KMS-11 (cell line): ENCODE measurements at regions not wholly inside any gene's neighbourhood (a gene's known extent, or its start where the extent isn't known, plus 50 kb on each side); places are given as distances from the start of the nearest gene placed in this dataset.
A peak's percentile ranks its signal among the peaks of the same experiment; 100 is the strongest.

ENCODE experiments used
- H2AFZ ChIP-seq: fragments of 200-600 bp; sonication (generic); 2 replicates; pipeline ENCODE4 v1.6.1; 2016; ENCODE audit warnings: antibody characterized with exemption, mixed run types, low read depth
- H3K27ac ChIP-seq: fragments of 200-600 bp; sonication (generic); 2 replicates; pipeline ENCODE4 v1.6.1; 2016; ENCODE audit warnings: mild to moderate bottlenecking, mixed run types
- H3K27me3 ChIP-seq: fragments of 200-600 bp; sonication (generic); 2 replicates; pipeline ENCODE4 v1.6.1; 2017; ENCODE audit warnings: mild to moderate bottlenecking, low read depth, mixed run types, moderate library complexity; ENCODE audit not compliant: insufficient read depth
- H3K36me3 ChIP-seq: fragments of 200-600 bp; sonication (generic); 2 replicates; pipeline ENCODE4 v1.6.1; 2017; ENCODE audit warnings: mild to moderate bottlenecking, mixed run types; ENCODE audit not compliant: insufficient read depth
- H3K4me1 ChIP-seq: fragments of 200-600 bp; sonication (generic); 2 replicates; pipeline ENCODE4 v1.6.1; 2016; ENCODE audit warnings: mild to moderate bottlenecking, low read depth, mixed run types; ENCODE audit not compliant: poor library complexity, severe bottlenecking
- H3K4me2 ChIP-seq: fragments of 200-600 bp; sonication (generic); 2 replicates; pipeline ENCODE4 v1.7.0; 2016; ENCODE audit warnings: mild to moderate bottlenecking, mixed run types
- H3K4me3 ChIP-seq: fragments of 200-600 bp; sonication (generic); IDR thresholded peaks from 2 replicates; pipeline ENCODE4 v1.6.1; 2017; ENCODE audit warnings: low read depth, low read length, mixed read lengths; ENCODE audit not compliant: insufficient read depth
- H3K79me2 ChIP-seq: fragments of 200-600 bp; sonication (generic); 2 replicates; pipeline ENCODE4 v1.6.1; 2016; ENCODE audit warnings: low read depth, mixed run types; ENCODE audit not compliant: insufficient read depth
- H3K9ac ChIP-seq: fragments of 200-600 bp; sonication (generic); 2 replicates; pipeline ENCODE4 v1.6.1; 2016; ENCODE audit warnings: mild to moderate bottlenecking, mixed run types
- H4K20me1 ChIP-seq: fragments of 200-600 bp; sonication (generic); 2 replicates; pipeline ENCODE4 v1.6.1; 2016; ENCODE audit warnings: mild to moderate bottlenecking, mixed run types; ENCODE audit not compliant: insufficient read depth
- TF ChIP-seq, protein P1 (sequence below): fragments of 200-600 bp; sonication (generic); conservative IDR thresholded peaks from 2 replicates; pipeline ENCODE4 v1.6.1; 2017; ENCODE audit warnings: low read depth, mild to moderate bottlenecking, antibody characterized with exemption, low read length, moderate library complexity, mixed read lengths

DNA sequence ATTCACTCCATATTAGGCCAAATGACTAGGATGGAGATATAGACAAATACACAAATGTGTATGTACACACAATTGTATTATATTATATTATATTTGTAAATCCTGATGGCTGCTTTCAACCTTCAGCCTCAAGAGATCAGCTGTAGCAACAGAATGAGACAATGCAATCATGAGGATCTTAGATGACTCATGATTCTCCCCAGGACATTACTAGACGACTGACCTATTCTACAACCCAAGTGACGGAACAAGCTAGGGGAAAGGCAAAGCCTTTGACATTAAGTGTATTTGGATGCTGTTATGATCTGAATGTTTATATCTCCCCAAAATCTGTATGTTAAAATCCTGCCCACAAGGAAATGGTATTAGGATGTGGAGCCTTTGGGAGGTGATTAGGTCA, 66.5 kb downstream of the COX7C start:
- no peak overlapping the region for H3K9ac ChIP-seq
- H3K4me2 ChIP-seq, result no peak overlapping the region
- H2AFZ ChIP-seq, result no peak overlapping the region
- no peaks in the 10 kb centered on the region for H3K27me3 ChIP-seq
- no peak overlapping the region for H3K27ac ChIP-seq
- TF ChIP-seq, protein P1, sequence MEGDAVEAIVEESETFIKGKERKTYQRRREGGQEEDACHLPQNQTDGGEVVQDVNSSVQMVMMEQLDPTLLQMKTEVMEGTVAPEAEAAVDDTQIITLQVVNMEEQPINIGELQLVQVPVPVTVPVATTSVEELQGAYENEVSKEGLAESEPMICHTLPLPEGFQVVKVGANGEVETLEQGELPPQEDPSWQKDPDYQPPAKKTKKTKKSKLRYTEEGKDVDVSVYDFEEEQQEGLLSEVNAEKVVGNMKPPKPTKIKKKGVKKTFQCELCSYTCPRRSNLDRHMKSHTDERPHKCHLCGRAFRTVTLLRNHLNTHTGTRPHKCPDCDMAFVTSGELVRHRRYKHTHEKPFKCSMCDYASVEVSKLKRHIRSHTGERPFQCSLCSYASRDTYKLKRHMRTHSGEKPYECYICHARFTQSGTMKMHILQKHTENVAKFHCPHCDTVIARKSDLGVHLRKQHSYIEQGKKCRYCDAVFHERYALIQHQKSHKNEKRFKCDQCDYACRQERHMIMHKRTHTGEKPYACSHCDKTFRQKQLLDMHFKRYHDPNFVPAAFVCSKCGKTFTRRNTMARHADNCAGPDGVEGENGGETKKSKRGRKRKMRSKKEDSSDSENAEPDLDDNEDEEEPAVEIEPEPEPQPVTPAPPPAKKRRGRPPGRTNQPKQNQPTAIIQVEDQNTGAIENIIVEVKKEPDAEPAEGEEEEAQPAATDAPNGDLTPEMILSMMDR, result no peak
- no peaks in the 10 kb centered on the region for H3K79me2 ChIP-seq
- H3K36me3 ChIP-seq, result no peaks in the 10 kb centered on the region
- H3K4me1 ChIP-seq, result peaks cover 5% of the 10 kb centered on the region
- H4K20me1 ChIP-seq, result no peaks in the 10 kb centered on the region
- H3K4me3 ChIP-seq, result no peak overlapping the region

DNA sequence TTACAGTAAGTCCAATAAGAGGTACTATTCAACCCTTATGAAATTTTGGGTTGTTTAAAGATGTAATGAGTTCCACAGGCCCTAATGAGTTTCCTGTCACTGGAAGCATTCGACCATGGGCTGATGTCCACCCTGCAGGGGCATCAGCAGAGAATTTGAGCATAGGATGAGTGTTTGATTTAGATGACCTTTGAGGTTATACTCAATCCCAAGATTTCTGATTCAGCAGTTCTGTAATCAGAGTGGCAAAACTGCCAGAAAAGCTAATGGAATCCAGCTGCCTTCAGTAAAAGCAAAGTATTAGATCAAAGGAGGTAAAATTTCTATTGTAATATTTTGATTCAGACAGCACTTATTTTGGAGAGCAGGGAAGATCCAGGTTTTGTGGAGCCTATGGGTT, 68.3 kb downstream of the COX7C start:
- H3K27ac ChIP-seq, result no peak overlapping the region
- no peak overlapping the region for H2AFZ ChIP-seq
- no peaks in the 10 kb centered on the region for H3K79me2 ChIP-seq
- no peaks in the 10 kb centered on the region for H3K27me3 ChIP-seq
- no peak overlapping the region for H3K4me2 ChIP-seq
- peaks cover 10% of the 10 kb centered on the region for H3K4me1 ChIP-seq
- TF ChIP-seq, protein P1, result no peak
- H3K4me3 ChIP-seq, result no peak overlapping the region
- no peaks in the 10 kb centered on the region for H4K20me1 ChIP-seq
- no peaks in the 10 kb centered on the region for H3K36me3 ChIP-seq
- no peak overlapping the region for H3K9ac ChIP-seq

DNA sequence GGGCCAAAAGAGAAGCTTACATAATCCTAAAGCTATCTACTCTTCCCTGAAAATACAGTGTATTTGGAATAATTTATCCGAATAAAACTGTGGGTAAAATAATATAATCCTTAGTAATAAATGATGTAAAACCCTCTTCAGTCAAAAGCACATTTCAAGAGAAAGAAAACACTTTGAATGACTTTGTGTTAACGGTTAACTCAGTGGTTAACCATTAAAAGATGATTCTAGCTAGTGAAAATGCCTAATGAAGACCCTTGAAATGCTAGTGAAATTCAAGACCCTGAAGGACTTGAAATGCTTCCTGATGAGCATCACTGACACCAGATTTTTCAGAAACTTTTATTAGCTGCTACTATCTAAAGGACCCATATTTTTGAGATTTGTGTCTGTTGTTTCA, 70.7 kb downstream of the COX7C start:
- no peaks in the 10 kb centered on the region for H3K79me2 ChIP-seq
- TF ChIP-seq, protein P1, result no peak
- H3K27ac ChIP-seq, result no peak overlapping the region
- H3K27me3 ChIP-seq, result no peaks in the 10 kb centered on the region
- peaks cover 10% of the 10 kb centered on the region for H3K4me1 ChIP-seq
- H3K4me3 ChIP-seq, result no peak overlapping the region
- H4K20me1 ChIP-seq, result no peaks in the 10 kb centered on the region
- H3K36me3 ChIP-seq, result no peaks in the 10 kb centered on the region
- H3K4me2 ChIP-seq, result no peak overlapping the region
- H2AFZ ChIP-seq, result no peak overlapping the region
- H3K9ac ChIP-seq, result no peak overlapping the region

DNA sequence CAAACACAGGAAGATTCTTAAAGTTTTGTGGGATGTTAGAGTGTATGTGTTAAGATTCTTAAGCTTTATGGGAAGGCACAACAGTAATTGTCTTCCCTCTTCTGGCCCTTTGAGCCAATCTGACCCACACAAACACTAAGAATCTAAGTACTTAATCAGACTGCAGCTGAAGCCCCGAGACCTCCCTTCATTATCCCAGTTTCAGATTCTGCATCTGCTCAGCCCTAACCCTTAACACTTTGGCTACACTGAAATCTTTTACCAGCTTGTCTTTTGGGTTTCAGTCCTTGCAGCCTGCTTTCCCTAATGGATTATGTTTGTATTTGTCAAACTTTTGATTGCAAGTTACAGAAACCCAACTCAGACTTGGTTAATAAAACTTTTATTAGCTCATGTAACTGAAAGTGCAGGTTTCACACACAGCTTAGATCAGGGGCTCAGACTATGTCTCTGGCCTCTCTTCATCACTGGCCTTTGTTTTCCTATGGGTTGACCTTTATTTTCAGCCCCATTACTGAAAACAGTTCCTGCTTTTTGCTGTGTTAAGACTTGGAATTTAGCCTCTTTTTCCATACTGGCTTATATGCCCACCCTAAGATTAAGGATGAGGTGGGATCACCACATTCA, 71.5 kb downstream of the COX7C start:
- Histone ChIP-seq H3K36me3 (no peaks in the 10 kb centered on the region), H3K4me2 (no peak overlapping the region; the same call in 1 of the 2 replicates), H3K4me3 (no peak overlapping the region), H4K20me1 (no peaks in the 10 kb centered on the region), H2AFZ (peak overlapping the region; percentile 21; the same call in 1 of the 2 replicates), H3K79me2 (no peaks in the 10 kb centered on the region), H3K4me1 (peaks cover 10% of the 10 kb centered on the region), H3K27ac (no peak overlapping the region), H3K27me3 (no peaks in the 10 kb centered on the region), H3K9ac (no peak overlapping the region)
- TF ChIP-seq, protein P1, result no peak
